Loucy (cell line): ENCODE measurements at regions not wholly inside any gene's neighbourhood (a gene's known extent, or its start where the extent isn't known, plus 50 kb on each side); places are given as distances from the start of the nearest gene placed in this dataset.

ENCODE experiments used
- CTCF ChIP-seq: fragments of 200-600 bp; sonication (generic); conservative IDR thresholded peaks from 2 replicates; pipeline ENCODE4 v1.5.1; 2014; ENCODE audit warnings: mild to moderate bottlenecking, antibody characterized with exemption, low read length
- EZH2phosphoT487 ChIP-seq: fragments of 200-600 bp; IDR thresholded peaks from 2 replicates; pipeline ENCODE4 v1.6.1; 2018; ENCODE audit warnings: antibody characterized with exemption, mild to moderate bottlenecking, moderate library complexity, borderline replicate concordance

GRCh38 chr18:55657572-55658331 lies 69.8 kb upstream of the TCF4 start:
- no peak for TF ChIP-seq CTCF
- TF ChIP-seq EZH2phosphoT487 = no peak
